Neuronal stem cell (in vitro differentiated cells): ENCODE measurements at regions not wholly inside any gene's neighbourhood (a gene's known extent, or its start where the extent isn't known, plus 50 kb on each side); places are given as distances from the start of the nearest gene placed in this dataset.

ENCODE experiments used
- DNase-seq: peaks from one replicate; pipeline ENCODE4 v3.0.0-alpha.2; 2013; ENCODE audit warnings: low spot score
- H2AFZ ChIP-seq: one replicate; pipeline ENCODE4 v1.6.1; 2013; ENCODE audit warnings: mild to moderate bottlenecking, low read length, inconsistent platforms
- H2AK5ac ChIP-seq: 2 replicates; pipeline ENCODE4 v1.6.1; 2013; ENCODE audit warnings: low read depth, mild to moderate bottlenecking, inconsistent platforms, low read length, moderate library complexity, mixed read lengths
- H2BK120ac ChIP-seq: 2 replicates; pipeline ENCODE4 v1.6.1; 2013; ENCODE audit warnings: low read depth, mild to moderate bottlenecking, inconsistent platforms, low read length, moderate library complexity, mixed read lengths
- H2BK12ac ChIP-seq: one replicate; pipeline ENCODE4 v1.6.1; 2013; ENCODE audit warnings: low read length, inconsistent platforms
- H2BK15ac ChIP-seq: 2 replicates; pipeline ENCODE4 v1.6.1; 2013; ENCODE audit warnings: mild to moderate bottlenecking, low read length, inconsistent platforms, mixed read lengths
- H2BK5ac ChIP-seq: one replicate; pipeline ENCODE4 v1.6.1; 2013; ENCODE audit warnings: inconsistent platforms, mild to moderate bottlenecking, low read length, moderate library complexity
- H3K14ac ChIP-seq: one replicate; pipeline ENCODE4 v1.6.1; 2013; ENCODE audit warnings: low read length, inconsistent platforms
- H3K18ac ChIP-seq: 2 replicates; pipeline ENCODE4 v1.6.1; 2013; ENCODE audit warnings: low read length, inconsistent platforms
- H3K23ac ChIP-seq: 2 replicates; pipeline ENCODE4 v1.6.1; 2013; ENCODE audit warnings: low read depth, mild to moderate bottlenecking, mixed read lengths, low read length, inconsistent platforms; ENCODE audit not compliant: poor library complexity
- H3K27ac ChIP-seq: replicated peaks from 3 replicates; pipeline ENCODE4 v1.5.1; 2013; ENCODE audit warnings: low read length, inconsistent platforms
- H3K27me3 ChIP-seq, 3 experiments: 2 replicates each; pipeline ENCODE4 v1.6.1; 2013; ENCODE audit warnings: low read length in 3 of 3, mild to moderate bottlenecking in 2 of 3, inconsistent platforms in 1 of 3, low read depth in 1 of 3, mixed read lengths in 1 of 3, moderate library complexity in 1 of 3; ENCODE audit not compliant: control insufficient read depth in 3 of 3, insufficient read depth in 3 of 3
- H3K36me3 ChIP-seq, 2 donors: replicated peaks in 1 of 2; 2 replicates each; pipeline ENCODE4 v1.6.1; 2013; ENCODE audit warnings: low read length in 2 of 2; ENCODE audit not compliant: control insufficient read depth in 2 of 2, insufficient read depth in 2 of 2
- H3K4ac ChIP-seq: 2 replicates; pipeline ENCODE4 v1.6.1; 2013; ENCODE audit warnings: inconsistent platforms, mild to moderate bottlenecking, low read length, moderate library complexity
- H3K4me1 ChIP-seq, 2 donors: 1 replicate in 1 of 2; 2 replicates in 1 of 2; pipeline ENCODE4 v1.6.1; 2013; ENCODE audit warnings: low read length in 2 of 2, low read depth in 1 of 2; ENCODE audit not compliant: control insufficient read depth in 2 of 2, insufficient read depth in 1 of 2
- H3K4me2 ChIP-seq: one replicate; pipeline ENCODE4 v1.6.1; 2013; ENCODE audit warnings: mild to moderate bottlenecking, low read length, inconsistent platforms; ENCODE audit not compliant: insufficient read depth, poor library complexity, severe bottlenecking
- H3K4me3 ChIP-seq, 2 donors: 2 replicates each; pipeline ENCODE4 v1.5.1; 2013; ENCODE audit warnings: low read length in 2 of 2, mild to moderate bottlenecking in 2 of 2, inconsistent platforms in 1 of 2, moderate library complexity in 1 of 2
- H3K79me1 ChIP-seq: one replicate; pipeline ENCODE4 v1.6.1; 2013; ENCODE audit warnings: low read depth, mild to moderate bottlenecking, inconsistent platforms, low read length, moderate library complexity
- H3K9ac ChIP-seq: one replicate; pipeline ENCODE4 v1.6.1; 2013; ENCODE audit warnings: mild to moderate bottlenecking, low read depth, low read length, inconsistent platforms; ENCODE audit not compliant: poor library complexity
- H3K9me3 ChIP-seq, 2 donors: replicated peaks in 1 of 2; 2 replicates each; pipeline versions ENCODE3 to v1.6.1; 2013; ENCODE audit warnings: low read length in 2 of 2, mild to moderate bottlenecking in 2 of 2, inconsistent platforms in 1 of 2, low read depth in 1 of 2, mixed read lengths in 1 of 2, moderate library complexity in 1 of 2; ENCODE audit not compliant: control insufficient read depth in 2 of 2, insufficient read depth in 1 of 2
- H4K8ac ChIP-seq: one replicate; pipeline ENCODE4 v1.6.1; 2013; ENCODE audit warnings: low read depth, mild to moderate bottlenecking, inconsistent platforms, low read length, moderate library complexity
- H4K91ac ChIP-seq: one replicate; pipeline ENCODE4 v1.6.1; 2013; ENCODE audit warnings: low read length, low read depth, mild to moderate bottlenecking, inconsistent platforms; ENCODE audit not compliant: poor library complexity
- WGBS, 2 donors: extraction: QIAGEN DNeasy Blood & Tissue Kit; methylation state at CpG; one replicate each; pipeline ENCODE4 v1.1.7; 2013; ENCODE audit warnings: missing lambda C conversion rate in 2 of 2, mixed read lengths in 1 of 2; ENCODE audit not compliant: insufficient read length in 2 of 2, insufficient replicate concordance in 1 of 2; ENCODE audit errors: extremely low coverage in 2 of 2; 5-methylcytosine and 5-hydroxymethylcytosine counted together

- Histone ChIP-seq H3K79me1 (no peaks in the 10 kb centered on the region), H3K27me3 (no peaks in the 10 kb centered on the region), H2BK5ac (no peak overlapping the region), H3K4me2 (no peak overlapping the region), H3K14ac (no peak overlapping the region), H2BK120ac (no peak overlapping the region), H3K4me1 (no peaks in the 10 kb centered on the region), H3K36me3 (no peaks in the 10 kb centered on the region), H2BK15ac (no peak overlapping the region), H3K4ac (no peak overlapping the region), H3K9ac (no peak overlapping the region), H2AFZ (no peak overlapping the region), H2AK5ac (no peak overlapping the region), H3K18ac (no peak overlapping the region), H3K23ac (no peak overlapping the region), H4K8ac (no peak overlapping the region), H3K27ac (no peak overlapping the region), H3K9me3 (peaks cover 0 to 13% of the 10 kb centered on the region in 2 donors), H2BK12ac (no peak overlapping the region), H3K4me3 (no peak overlapping the region), H4K91ac (no peak overlapping the region)
- no CpG with 5 or more reads among the region's 2 CpGs for WGBS, 2 donors
- no peak for DNase-seq
Measured at GRCh38 chr16:72549878-72550277, 377.9 kb upstream of the PMFBP1 start.

GRCh38 chr16:72542102-72542501 is 370.1 kb upstream of the PMFBP1 start:
- no peak for DNase-seq
- Histone ChIP-seq H3K4me1 (no peaks in the 10 kb centered on the region), H3K27me3 (no peaks in the 10 kb centered on the region), H3K23ac (no peak overlapping the region), H4K91ac (no peak overlapping the region), H3K14ac (no peak overlapping the region), H2BK120ac (no peak overlapping the region), H3K9ac (no peak overlapping the region), H3K4me3 (no peak overlapping the region), H2BK12ac (no peak overlapping the region), H3K79me1 (no peaks in the 10 kb centered on the region), H2BK15ac (no peak overlapping the region), H3K4ac (no peak overlapping the region), H3K36me3 (peaks cover 0 to 2% of the 10 kb centered on the region in 2 donors), H3K9me3 (peaks cover 0 to 9% of the 10 kb centered on the region in 2 donors), H3K4me2 (no peak overlapping the region), H3K18ac (no peak overlapping the region), H2BK5ac (no peak overlapping the region), H3K27ac (no peak overlapping the region), H2AK5ac (no peak overlapping the region), H2AFZ (no peak overlapping the region), H4K8ac (no peak overlapping the region)
- WGBS, 2 donors: no CpG with 5 or more reads among the region's 2 CpGs

GRCh38 chr16:72537664-72538063 is 365.7 kb upstream of the PMFBP1 start:
- Histone ChIP-seq H4K91ac (no peak overlapping the region), H3K4ac (no peak overlapping the region), H2BK120ac (no peak overlapping the region), H3K79me1 (no peaks in the 10 kb centered on the region), H2BK5ac (no peak overlapping the region), H4K8ac (no peak overlapping the region), H3K36me3 (peaks cover 0 to 2% of the 10 kb centered on the region in 2 donors), H2AFZ (no peak overlapping the region), H2BK12ac (no peak overlapping the region), H3K9me3 (peaks cover 0 to 6% of the 10 kb centered on the region in 2 donors), H3K4me1 (no peaks in the 10 kb centered on the region), H3K9ac (no peak overlapping the region), H3K27ac (no peak overlapping the region), H3K18ac (no peak overlapping the region), H2AK5ac (no peak overlapping the region), H3K4me3 (no peak overlapping the region), H3K4me2 (no peak overlapping the region), H3K23ac (no peak overlapping the region), H3K14ac (no peak overlapping the region), H3K27me3 (no peaks in the 10 kb centered on the region), H2BK15ac (no peak overlapping the region)
- no peak for DNase-seq

GRCh38 chr16:72536723-72537435 is 364.9 kb upstream of the PMFBP1 start:
- no peak overlapping the region for H2BK120ac ChIP-seq
- no peak overlapping the region for H2BK15ac ChIP-seq
- H3K14ac ChIP-seq: no peak overlapping the region
- no peak overlapping the region for H4K8ac ChIP-seq
- no peak overlapping the region for H3K4ac ChIP-seq
- no peak overlapping the region for H2BK5ac ChIP-seq
- H3K18ac ChIP-seq: no peak overlapping the region
- H3K4me1 ChIP-seq: no peaks in the 10 kb centered on the region
- H3K9ac ChIP-seq: no peak overlapping the region
- peaks cover 0 to 2% of the 10 kb centered on the region in 2 donors for H3K36me3 ChIP-seq
- no peak overlapping the region for H3K27ac ChIP-seq
- no peak overlapping the region for H4K91ac ChIP-seq
- no peaks in the 10 kb centered on the region for H3K79me1 ChIP-seq
- H2AFZ ChIP-seq: no peak overlapping the region
- H3K23ac ChIP-seq: no peak overlapping the region
- H2BK12ac ChIP-seq: no peak overlapping the region
- no peak overlapping the region for H2AK5ac ChIP-seq
- DNase-seq: no peak
- no peak overlapping the region for H3K4me2 ChIP-seq
- H3K9me3 ChIP-seq: no peaks in the 10 kb centered on the region
- H3K27me3 ChIP-seq: no peaks in the 10 kb centered on the region
- H3K4me3 ChIP-seq: no peak overlapping the region
- WGBS, 2 donors: no CpG with 5 or more reads among the region's 2 CpGs
